DOHH2 (cell line): ENCODE measurements at regions not wholly inside any gene's neighbourhood (a gene's known extent, or its start where the extent isn't known, plus 50 kb on each side); places are given as distances from the start of the nearest gene placed in this dataset.

ENCODE experiments used
- CTCF ChIP-seq: fragments of 200-600 bp; sonication (generic); IDR thresholded peaks from one replicate; pipeline ENCODE4 v1.5.1; 2014; ENCODE audit warnings: antibody characterized with exemption, mild to moderate bottlenecking, low read depth, low read length; ENCODE audit not compliant: poor library complexity, severe bottlenecking
- EZH2phosphoT487 ChIP-seq: fragments of 200-600 bp; sonication (generic); IDR thresholded peaks from 2 replicates; pipeline ENCODE4 v1.6.1; 2017; ENCODE audit warnings: borderline replicate concordance, mild to moderate bottlenecking, antibody characterized with exemption, low read length, moderate library complexity, mixed read lengths

GRCh38 chr2:78420132-78420531 is 605.4 kb upstream of the REG3G start:
- no peak for TF ChIP-seq CTCF
- no peak for TF ChIP-seq EZH2phosphoT487
